GM21723 (cell line): ENCODE measurements at regions not wholly inside any gene's neighbourhood (a gene's known extent, or its start where the extent isn't known, plus 50 kb on each side); places are given as distances from the start of the nearest gene placed in this dataset.

Experiments
- ATAC-seq: cut with Tn5 transposase; IDR thresholded peaks from one replicate; pipeline ENCODE4 v1.9.1; 2021; ENCODE audit warnings: mild to moderate bottlenecking, moderate library complexity; ENCODE audit not compliant: unreplicated experiment

GRCh38 chr15:100703032-100703578 lies 100.7 kb downstream of the ASB7 start:
- ATAC-seq = peak; percentile 100

GRCh38 chr15:100703671-100704070 lies 101.3 kb downstream of the ASB7 start:
- no peak for ATAC-seq

DNA sequence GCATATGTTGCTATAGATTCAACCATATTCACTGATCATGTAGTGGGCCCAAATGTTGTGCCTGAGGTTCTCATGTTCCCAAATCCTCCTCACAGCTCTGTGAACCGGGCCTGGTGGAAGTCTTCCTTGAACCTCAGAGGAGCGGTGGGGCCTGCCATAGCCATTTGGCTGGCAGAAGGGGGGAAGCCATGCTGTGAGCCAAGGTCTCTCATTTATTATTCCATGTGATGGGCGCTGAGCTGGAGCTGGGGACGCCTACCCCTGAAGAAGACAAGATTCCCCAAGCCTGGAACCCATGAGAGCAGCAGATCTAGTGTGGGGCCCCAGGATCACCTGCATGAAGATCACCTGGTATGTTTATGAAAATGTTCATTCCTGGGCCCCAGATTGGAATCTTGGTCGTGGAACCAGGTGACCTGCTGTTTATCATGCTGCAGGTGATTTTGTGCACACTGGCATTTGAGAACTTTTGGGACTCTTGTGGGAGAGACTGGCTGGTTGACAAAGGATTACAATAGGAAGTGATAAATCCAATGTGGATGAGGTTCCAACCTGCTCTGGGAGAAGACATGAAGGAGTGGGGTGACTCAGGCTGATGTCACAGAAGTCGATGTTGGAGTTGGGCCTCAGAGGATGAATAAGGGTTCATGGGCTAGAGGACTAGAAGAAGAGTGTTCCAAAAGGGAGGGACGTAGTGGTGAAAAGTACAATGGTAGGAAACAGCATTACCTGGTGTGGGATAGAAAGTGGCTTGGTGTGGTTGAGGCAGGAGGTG lies 102.1 kb downstream of the ASB7 start:
- ATAC-seq = no peak

- ATAC-seq = no peak
These were observed 102.7 kb downstream of the ASB7 start for GRCh38 chr15:100705065-100705464.

GRCh38 chr15:100705841-100706240 lies 103.5 kb downstream of the ASB7 start:
- ATAC-seq = no peak

GRCh38 chr15:100707229-100707628 lies 104.8 kb downstream of the ASB7 start:
- ATAC-seq = no peak

- no peak for ATAC-seq
These were observed 106.5 kb downstream of the ASB7 start for GRCh38 chr15:100708916-100709315.

DNA sequence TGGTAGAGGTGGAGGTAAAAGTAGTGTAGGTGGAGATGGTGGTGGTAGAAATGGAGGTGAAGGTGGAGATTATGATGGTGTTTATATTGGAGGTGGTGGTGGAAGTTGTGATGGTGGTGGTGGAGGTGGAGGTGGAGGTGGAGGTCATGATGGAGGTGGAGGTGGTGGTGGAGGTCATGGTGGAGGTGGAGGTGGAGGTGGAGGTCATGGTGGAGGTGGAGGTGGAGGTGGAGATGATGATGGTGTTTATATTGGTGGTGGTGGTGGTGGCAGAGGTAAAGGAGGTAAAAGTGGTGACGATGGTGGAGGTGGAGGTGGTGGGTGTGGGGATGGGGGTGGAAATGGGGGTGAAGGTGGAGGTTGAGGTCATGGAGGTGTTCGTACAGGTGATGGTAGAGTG lies 107.8 kb downstream of the ASB7 start:
- no peak for ATAC-seq

GRCh38 chr15:100710744-100711515 lies 108.5 kb downstream of the ASB7 start:
- ATAC-seq = no peak

DNA sequence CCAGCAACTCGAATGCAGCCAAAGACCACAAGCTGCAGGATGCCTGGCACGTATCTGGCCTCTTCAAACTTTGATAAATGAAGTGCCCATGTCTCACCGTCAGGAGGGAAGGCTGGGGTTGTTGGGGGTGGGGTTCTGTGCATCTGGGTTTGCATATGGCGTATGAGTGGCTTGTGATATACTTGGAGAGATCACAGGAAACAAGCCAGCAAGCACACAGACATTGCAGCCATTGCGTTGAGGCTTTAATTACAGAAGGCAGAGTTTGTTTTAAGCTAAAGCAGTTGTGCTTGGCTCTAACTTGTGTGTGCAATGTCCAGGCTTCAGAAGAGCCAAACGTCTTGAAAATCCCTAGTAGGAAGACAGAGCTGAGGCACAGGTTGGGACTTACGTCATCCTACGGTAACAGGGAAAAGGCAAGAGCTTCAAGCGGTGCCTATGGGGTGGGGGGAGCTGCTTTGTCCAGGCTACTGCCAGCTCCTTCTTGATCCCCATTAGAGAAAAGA lies 109.2 kb downstream of the ASB7 start:
- no peak for ATAC-seq

- no peak for ATAC-seq
These were observed 109.8 kb downstream of the ASB7 start for GRCh38 chr15:100712226-100712625.

- no peak for ATAC-seq
These were observed 110.9 kb downstream of the ASB7 start for GRCh38 chr15:100713163-100713867.

GRCh38 chr15:100714034-100714748 lies 111.8 kb downstream of the ASB7 start:
- no peak for ATAC-seq

- no peak for ATAC-seq
These were observed 112.5 kb downstream of the ASB7 start for GRCh38 chr15:100714749-100715342.

GRCh38 chr15:100715571-100716455 lies 113.4 kb downstream of the ASB7 start:
- ATAC-seq = no peak

- no peak for ATAC-seq
These were observed 114.2 kb downstream of the ASB7 start for GRCh38 chr15:100716456-100717085.

DNA sequence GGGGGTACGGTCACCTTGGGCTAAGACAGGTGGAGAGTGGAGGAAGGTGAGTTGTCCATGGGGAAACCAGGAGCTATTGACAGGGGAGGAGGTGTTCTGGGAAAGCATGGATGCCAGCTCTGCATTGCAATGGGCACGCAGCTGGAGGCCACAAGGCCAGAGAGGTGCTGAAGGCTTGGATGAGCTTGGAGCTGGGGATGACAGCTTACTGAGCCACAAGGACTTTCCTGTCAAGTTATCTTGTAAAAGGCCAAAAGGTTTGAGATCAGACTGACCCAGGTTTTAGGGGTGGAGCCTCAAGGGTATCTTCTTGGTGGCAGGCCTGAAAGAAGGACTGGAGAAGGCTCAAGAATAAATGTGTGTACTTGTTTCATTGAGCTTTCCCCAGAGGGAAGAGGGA lies 115.2 kb downstream of the ASB7 start:
- no peak for ATAC-seq

DNA sequence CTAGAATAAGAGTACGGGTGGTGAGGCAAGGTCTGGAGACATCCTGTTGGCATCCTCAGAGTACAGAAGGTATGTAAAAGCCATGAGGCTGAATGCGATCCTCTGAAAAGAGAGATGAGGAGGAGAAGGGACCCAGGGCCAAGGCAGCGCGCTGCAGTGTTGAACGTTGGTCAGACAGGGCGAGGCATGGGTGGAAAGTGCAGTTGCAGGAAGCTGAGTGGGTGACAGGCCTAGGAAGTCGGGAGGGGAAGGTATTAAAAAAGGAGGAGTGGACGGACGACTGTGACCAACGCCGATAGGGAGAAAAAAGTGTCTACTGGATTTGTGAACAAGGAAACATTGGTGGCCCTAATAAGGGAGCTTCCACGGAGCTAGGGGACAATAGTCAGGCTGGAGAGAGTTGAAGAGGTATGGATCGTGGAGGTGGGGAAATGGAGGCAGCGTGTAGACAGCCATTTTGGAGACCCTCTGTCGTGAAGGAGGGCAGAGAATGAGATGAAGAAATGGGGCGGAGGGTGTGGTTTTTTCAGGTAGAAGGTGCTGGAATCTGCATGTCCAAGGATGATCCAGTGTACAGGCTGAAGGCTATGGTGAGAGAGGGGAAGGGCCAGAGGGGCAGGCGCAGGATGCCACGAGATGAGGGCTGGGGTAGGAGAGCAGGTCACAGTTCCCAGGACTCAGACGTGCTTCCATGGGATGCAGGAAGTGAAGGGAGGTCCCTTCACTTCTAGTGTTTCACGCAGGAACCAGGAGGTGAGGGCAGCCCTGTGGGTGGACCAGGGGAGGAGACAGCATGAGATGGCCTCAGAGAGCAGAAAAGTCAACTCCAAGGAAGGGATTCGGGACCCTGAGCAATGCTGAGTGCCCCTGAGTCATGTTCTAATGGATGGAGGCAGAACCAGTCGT lies 115.9 kb downstream of the ASB7 start:
- ATAC-seq = no peak
